HAP-1 (cell line): ENCODE measurements at regions not wholly inside any gene's neighbourhood (a gene's known extent, or its start where the extent isn't known, plus 50 kb on each side); places are given as distances from the start of the nearest gene placed in this dataset.

ENCODE experiments used
- DNase-seq, 2 experiments: peaks; one replicate each; pipeline ENCODE4 v3.0.0-alpha.2; 2016 to 2020; ENCODE audit warnings: low spot score in 2 of 2
- H3K27me3 ChIP-seq: fragments of 250-450 bp; sonication (Bioruptor Pico); 2 replicates; pipeline ENCODE4 v1.5.1; 2020; ENCODE audit warnings: low read depth, mild to moderate bottlenecking, moderate library complexity
- H3K36me3 ChIP-seq: fragments of 250-450 bp; sonication (Bioruptor Pico); replicated peaks from 2 replicates; pipeline ENCODE4 v1.5.1; 2020; ENCODE audit warnings: mild to moderate bottlenecking
- H3K4me1 ChIP-seq: fragments of 250-450 bp; sonication (Bioruptor Pico); 2 replicates; pipeline ENCODE4 v1.5.1; 2020; ENCODE audit warnings: mild to moderate bottlenecking
- H3K4me3 ChIP-seq: fragments of 250-450 bp; sonication (Bioruptor Pico); 2 replicates; pipeline ENCODE4 v1.5.1; 2020; ENCODE audit warnings: mild to moderate bottlenecking, moderate library complexity
- H3K9me3 ChIP-seq: fragments of 250-450 bp; sonication (Bioruptor Pico); 2 replicates; pipeline ENCODE4 v1.5.1; 2020; ENCODE audit warnings: mild to moderate bottlenecking, moderate library complexity
- in situ Hi-C: fragments of 300-500 bp; cut with MboI; formaldehyde crosslinking; loops from 3 replicates; pipeline ENCODE4 v1.14.3; 2020; ENCODE audit warnings: low sequenced_read_pairs, inconsistent platforms, mixed read lengths

GRCh38 chr6:98116455-98116854 lies 717.9 kb upstream of the POU3F2 start:
- Histone ChIP-seq H3K36me3 (no peaks in the 10 kb centered on the region), H3K27me3 (0 out of 2 replicates have a peak, but pooled peaks cover 2% of the 10 kb centered on the region), H3K9me3 (no peaks in the 10 kb centered on the region), H3K4me3 (no peak overlapping the region), H3K4me1 (no peaks in the 10 kb centered on the region)
- in situ Hi-C loops = no loop called here
- DNase-seq = no peak

GRCh38 chr6:98117068-98117467 lies 717.3 kb upstream of the POU3F2 start:
- Histone ChIP-seq H3K4me3 (no peak overlapping the region), H3K9me3 (no peaks in the 10 kb centered on the region), H3K27me3 (0 out of 2 replicates have a peak, but pooled peaks cover 2% of the 10 kb centered on the region), H3K4me1 (no peaks in the 10 kb centered on the region), H3K36me3 (no peaks in the 10 kb centered on the region)
- no peak for DNase-seq
- in situ Hi-C loops = no loop called here

DNA sequence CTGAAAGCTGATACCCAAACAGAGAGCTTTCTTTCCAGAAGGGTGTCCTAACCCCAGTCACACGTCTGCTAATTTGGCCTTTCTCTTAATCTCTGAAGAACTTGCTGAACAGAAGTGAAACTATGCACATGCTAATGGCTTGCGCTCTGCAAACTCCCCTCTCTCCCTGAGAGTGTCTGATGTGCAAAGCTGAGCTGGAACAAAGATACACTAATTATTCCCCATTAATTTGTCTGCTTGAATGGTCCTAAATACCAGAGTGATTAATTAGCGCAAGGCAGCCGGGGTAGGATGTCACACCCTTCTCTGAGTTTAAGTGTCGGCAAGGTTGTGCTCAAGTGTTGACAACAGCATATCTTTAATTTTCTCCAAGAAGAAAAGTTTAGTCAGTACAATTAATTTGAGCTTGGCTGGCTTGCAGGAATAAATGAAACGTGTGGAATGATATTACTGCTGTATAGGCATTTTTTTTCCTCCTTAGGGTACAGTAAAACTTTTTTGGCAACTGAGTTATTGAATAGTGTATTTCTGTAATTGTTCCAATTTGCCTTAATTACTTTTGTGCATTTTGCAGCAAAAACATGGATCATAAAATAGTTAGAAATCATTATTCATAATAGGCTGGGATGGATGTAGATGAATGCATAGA lies 715.9 kb upstream of the POU3F2 start:
- H3K4me1 ChIP-seq = no peaks in the 10 kb centered on the region
- in situ Hi-C loops = no loop called here
- DNase-seq = no peak

GRCh38 chr6:98124171-98124570 lies 710.2 kb upstream of the POU3F2 start:
- H3K36me3 ChIP-seq = no peaks in the 10 kb centered on the region
- H3K4me3 ChIP-seq = no peak overlapping the region
- in situ Hi-C loops = no loop called here
- H3K9me3 ChIP-seq = no peaks in the 10 kb centered on the region
- no peaks in the 10 kb centered on the region for H3K4me1 ChIP-seq
- no peak for DNase-seq
- H3K27me3 ChIP-seq = no peaks in the 10 kb centered on the region

More for the DNA sequence above, 715.9 kb upstream of the POU3F2 start:
- Histone ChIP-seq H3K4me3 (no peak overlapping the region), H3K27me3 (0 out of 2 replicates have a peak, but pooled peaks cover 2% of the 10 kb centered on the region), H3K9me3 (no peaks in the 10 kb centered on the region), H3K36me3 (no peaks in the 10 kb centered on the region)

- no peaks in the 10 kb centered on the region for H3K9me3 ChIP-seq
- in situ Hi-C loops = no loop called here
- no peaks in the 10 kb centered on the region for H3K36me3 ChIP-seq
- H3K4me1 ChIP-seq = no peaks in the 10 kb centered on the region
- H3K27me3 ChIP-seq = no peaks in the 10 kb centered on the region
- H3K4me3 ChIP-seq = no peak overlapping the region
- no peak for DNase-seq
These were observed 702.9 kb upstream of the POU3F2 start for GRCh38 chr6:98131290-98131990.

DNA sequence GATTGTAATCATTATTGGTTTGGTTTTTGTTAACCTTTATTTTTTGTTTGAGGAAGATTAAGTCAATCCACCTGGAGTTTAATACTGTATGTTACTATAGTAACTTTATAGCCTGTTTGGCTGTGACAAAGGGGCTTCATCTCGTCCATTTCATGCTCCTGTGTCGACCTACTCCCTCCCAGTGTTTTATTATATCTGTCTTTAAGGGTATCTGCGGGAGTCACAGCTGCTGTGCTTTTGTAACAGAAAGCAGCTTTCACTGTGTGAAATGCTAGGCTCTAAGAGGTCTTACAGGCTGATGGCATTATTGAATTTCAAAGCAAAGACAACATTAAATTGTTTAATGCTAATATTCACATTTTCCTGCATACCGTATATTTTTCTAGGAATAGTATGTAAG lies 698.0 kb upstream of the POU3F2 start:
- no peaks in the 10 kb centered on the region for H3K27me3 ChIP-seq
- DNase-seq = no peak
- in situ Hi-C loops = no loop called here
- H3K36me3 ChIP-seq = no peaks in the 10 kb centered on the region
- H3K4me3 ChIP-seq = no peak overlapping the region
- H3K4me1 ChIP-seq = no peaks in the 10 kb centered on the region
- no peaks in the 10 kb centered on the region for H3K9me3 ChIP-seq

- Histone ChIP-seq H3K27me3 (no peaks in the 10 kb centered on the region), H3K9me3 (no peaks in the 10 kb centered on the region), H3K4me3 (no peak overlapping the region), H3K36me3 (no peaks in the 10 kb centered on the region), H3K4me1 (no peaks in the 10 kb centered on the region)
- no peak for DNase-seq
- in situ Hi-C loops = no loop called here
These were observed 697.0 kb upstream of the POU3F2 start for GRCh38 chr6:98137391-98137790.

DNA sequence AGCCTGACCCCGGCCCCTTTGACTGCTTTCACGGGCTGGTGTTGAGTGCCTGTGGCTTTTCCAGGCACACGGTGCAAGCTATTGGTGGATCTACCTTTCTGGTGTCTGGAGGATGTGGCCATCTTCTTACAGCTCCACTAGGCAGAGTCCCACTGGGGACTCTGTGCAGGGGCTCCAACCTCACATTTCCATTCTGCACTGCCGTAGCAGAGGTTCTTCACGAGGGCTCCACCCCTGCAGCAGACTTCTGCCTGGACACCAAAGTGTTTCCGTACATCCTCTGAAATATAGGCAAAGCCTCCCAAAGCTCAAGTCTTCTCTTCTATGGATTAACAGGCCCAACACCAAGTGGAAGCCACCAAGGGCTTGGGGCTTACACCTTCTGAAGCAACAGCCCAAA lies 691.5 kb upstream of the POU3F2 start:
- H3K4me3 ChIP-seq = no peak overlapping the region
- in situ Hi-C loops = no loop called here
- no peaks in the 10 kb centered on the region for H3K27me3 ChIP-seq
- H3K9me3 ChIP-seq = no peaks in the 10 kb centered on the region; the same call in 1 of the 2 replicates
- no peak for DNase-seq
- no peaks in the 10 kb centered on the region for H3K36me3 ChIP-seq
- H3K4me1 ChIP-seq = no peaks in the 10 kb centered on the region

- in situ Hi-C loops = no loop called here
- no peaks in the 10 kb centered on the region for H3K36me3 ChIP-seq
- H3K27me3 ChIP-seq = no peaks in the 10 kb centered on the region
- no peaks in the 10 kb centered on the region for H3K4me1 ChIP-seq
- no peak for DNase-seq
- no peak overlapping the region for H3K4me3 ChIP-seq
- no peaks in the 10 kb centered on the region; the same call in 1 of the 2 replicates for H3K9me3 ChIP-seq
These were observed 687.7 kb upstream of the POU3F2 start for GRCh38 chr6:98146656-98147055.

- in situ Hi-C loops = no loop called here
- Histone ChIP-seq H3K4me1 (no peaks in the 10 kb centered on the region), H3K36me3 (no peaks in the 10 kb centered on the region), H3K9me3 (no peaks in the 10 kb centered on the region), H3K27me3 (no peaks in the 10 kb centered on the region), H3K4me3 (no peak overlapping the region)
- DNase-seq = no peak
These were observed 677.8 kb upstream of the POU3F2 start for GRCh38 chr6:98156580-98156979.

DNA sequence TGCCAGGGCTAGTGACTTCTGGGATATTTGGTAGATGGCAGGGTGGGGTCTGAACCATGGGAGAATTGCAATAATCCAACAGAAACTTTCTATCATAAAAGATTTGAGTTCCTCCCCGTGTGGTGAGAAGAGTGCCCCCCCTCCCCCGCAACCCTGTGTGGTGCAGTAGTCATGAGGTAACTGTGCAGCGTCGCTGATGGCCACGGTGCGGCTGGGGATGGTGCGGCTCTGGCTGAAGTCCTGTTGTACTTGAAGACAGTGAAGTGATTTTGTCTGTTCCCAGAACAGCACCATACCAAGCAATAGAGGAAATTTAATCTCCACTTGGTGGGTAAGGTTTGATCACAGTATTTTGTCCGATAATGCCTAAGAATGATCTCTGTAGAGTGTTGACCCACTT lies 654.8 kb upstream of the POU3F2 start:
- in situ Hi-C loops = no loop called here

DNA sequence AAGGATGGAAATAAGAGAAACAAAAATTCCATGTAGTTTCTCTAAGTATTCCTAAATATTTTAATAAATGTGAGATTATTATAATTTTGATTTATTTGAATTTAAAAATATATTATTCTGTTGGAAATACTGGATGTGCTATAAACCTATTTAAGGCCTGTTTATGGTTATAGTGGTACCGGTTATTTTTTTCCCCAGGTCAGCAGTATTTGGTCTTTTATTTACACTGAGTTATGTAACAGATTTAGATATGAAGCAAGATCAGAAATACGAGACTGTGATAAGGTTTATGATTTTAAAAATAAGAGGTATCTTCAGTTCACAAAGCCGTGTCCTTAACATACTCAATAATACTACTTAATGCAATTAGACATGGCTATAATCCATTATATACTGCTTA lies 634.3 kb upstream of the POU3F2 start:
- in situ Hi-C loops = no loop called here
- H3K4me3 ChIP-seq = no peak overlapping the region
- no peaks in the 10 kb centered on the region for H3K36me3 ChIP-seq
- DNase-seq = no peak
- no peaks in the 10 kb centered on the region for H3K9me3 ChIP-seq
- no peaks in the 10 kb centered on the region for H3K4me1 ChIP-seq
- H3K27me3 ChIP-seq = peaks cover 4% of the 10 kb centered on the region; the same call in 1 of the 2 replicates

More for the DNA sequence above, 654.8 kb upstream of the POU3F2 start:
- Histone ChIP-seq H3K4me1 (no peaks in the 10 kb centered on the region), H3K4me3 (no peak overlapping the region), H3K9me3 (no peaks in the 10 kb centered on the region), H3K27me3 (no peaks in the 10 kb centered on the region), H3K36me3 (no peaks in the 10 kb centered on the region)
- no peak for DNase-seq

DNA sequence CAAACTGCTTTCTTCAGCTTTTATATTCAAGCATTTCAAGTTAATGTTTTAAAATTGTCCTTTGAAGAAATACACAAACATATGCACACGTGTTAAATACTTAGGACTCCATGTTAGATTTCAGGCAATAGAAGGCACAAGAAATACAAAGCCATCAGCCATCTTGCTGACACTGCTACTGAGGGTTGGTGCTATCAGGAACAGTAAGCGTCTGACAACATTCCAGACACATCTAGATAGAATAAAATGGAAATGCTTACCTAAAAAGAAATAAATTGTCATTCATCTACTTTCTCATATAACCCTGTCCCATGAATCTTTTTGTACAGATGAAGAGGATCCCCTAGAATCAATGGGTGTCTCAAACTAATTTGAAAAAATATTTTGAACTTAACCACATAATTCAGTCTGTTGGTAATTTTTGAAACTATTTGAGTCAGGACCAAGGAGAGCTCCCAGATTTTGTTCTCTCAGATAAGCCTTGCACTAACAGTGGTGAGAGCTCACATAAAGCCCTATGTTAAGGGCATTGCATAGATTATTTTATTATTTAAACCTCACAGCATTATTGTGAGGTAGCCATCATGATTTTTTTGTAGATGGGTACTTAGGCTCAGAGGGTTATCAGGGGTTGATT lies 631.1 kb upstream of the POU3F2 start:
- in situ Hi-C loops = no loop called here
- no peak for DNase-seq
- no peaks in the 10 kb centered on the region for H3K4me1 ChIP-seq
- no peaks in the 10 kb centered on the region for H3K9me3 ChIP-seq
- H3K36me3 ChIP-seq = no peaks in the 10 kb centered on the region
- H3K4me3 ChIP-seq = no peak overlapping the region
- H3K27me3 ChIP-seq = no peaks in the 10 kb centered on the region

DNA sequence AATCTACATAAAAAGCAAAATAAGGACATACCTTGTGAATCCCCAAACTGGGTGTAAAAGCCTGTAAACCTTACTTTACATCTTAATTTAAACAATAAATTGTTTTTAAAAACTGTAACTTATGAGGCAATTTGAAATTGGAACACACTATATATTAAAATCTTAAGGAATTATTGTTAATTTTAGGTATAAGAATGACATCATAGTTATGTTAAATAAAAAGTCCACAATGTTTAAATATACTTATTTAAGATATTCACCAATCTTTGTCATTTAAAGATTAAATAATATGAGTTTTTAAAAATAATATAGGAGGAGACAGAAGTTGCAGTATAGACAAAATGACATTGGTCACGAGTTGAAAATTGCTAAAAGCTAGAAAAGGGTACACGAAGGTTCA lies 621.9 kb upstream of the POU3F2 start:
- Histone ChIP-seq H3K27me3 (no peaks in the 10 kb centered on the region), H3K9me3 (no peaks in the 10 kb centered on the region), H3K4me1 (no peaks in the 10 kb centered on the region), H3K36me3 (no peaks in the 10 kb centered on the region), H3K4me3 (no peak overlapping the region)
- no peak for DNase-seq
- in situ Hi-C loops = no loop called here
